Neural progenitor cell (in vitro differentiated cells): ENCODE measurements at regions not wholly inside any gene's neighbourhood (a gene's known extent, or its start where the extent isn't known, plus 50 kb on each side); places are given as distances from the start of the nearest gene placed in this dataset.

Experiments
- CTCF ChIP-seq: fragments of 200-600 bp; sonication (generic); IDR thresholded peaks from 2 replicates; pipeline ENCODE4 v1.5.1; 2017; ENCODE audit warnings: antibody characterized with exemption, mild to moderate bottlenecking
- EZH2 ChIP-seq: fragments of 200-600 bp; sonication (generic); IDR thresholded peaks from 2 replicates; pipeline ENCODE4 v1.6.1; 2017; ENCODE audit warnings: antibody characterized with exemption, mild to moderate bottlenecking, moderate library complexity

GRCh38 chr3:24945563-24945962, 450.9 kb upstream of the THRB start:
- TF ChIP-seq CTCF, result no peak
- no peak for TF ChIP-seq EZH2
